GM23248 (cell line): ENCODE measurements at regions not wholly inside any gene's neighbourhood (a gene's known extent, or its start where the extent isn't known, plus 50 kb on each side); places are given as distances from the start of the nearest gene placed in this dataset.

ENCODE experiments used
- DNase-seq: peaks from one replicate; pipeline ENCODE4 v3.0.0-alpha.2; 2015
- H2AFZ ChIP-seq: fragments of 200-600 bp; sonication (generic); 2 replicates; pipeline ENCODE4 v1.6.1; 2016; ENCODE audit warnings: antibody characterized with exemption
- H3F3A ChIP-seq: fragments of 200-600 bp; sonication (generic); 2 replicates; pipeline ENCODE4 v1.6.1; 2016; ENCODE audit warnings: mild to moderate bottlenecking, antibody characterized with exemption, mixed run types; ENCODE audit not compliant: insufficient read depth
- H3K27ac ChIP-seq: fragments of 200-600 bp; sonication (generic); 2 replicates; pipeline ENCODE4 v1.5.1; 2016; ENCODE audit warnings: mild to moderate bottlenecking
- H3K27me3 ChIP-seq: fragments of 200-600 bp; sonication (generic); replicated peaks from 2 replicates; pipeline ENCODE4 v1.6.1; 2016; ENCODE audit warnings: mild to moderate bottlenecking; ENCODE audit not compliant: insufficient read depth
- H3K36me3 ChIP-seq: fragments of 200-600 bp; sonication (generic); 2 replicates; pipeline ENCODE4 v1.6.1; 2016; ENCODE audit warnings: low read depth, mild to moderate bottlenecking
- H3K4me1 ChIP-seq: fragments of 200-600 bp; sonication (generic); 2 replicates; pipeline ENCODE4 v1.6.1; 2016; ENCODE audit warnings: mild to moderate bottlenecking; ENCODE audit not compliant: insufficient read depth
- H3K4me2 ChIP-seq: fragments of 200-600 bp; sonication (generic); one replicate; pipeline ENCODE4 v1.6.1; 2016; ENCODE audit warnings: mild to moderate bottlenecking; ENCODE audit not compliant: unreplicated experiment
- H3K4me3 ChIP-seq: fragments of 200-600 bp; sonication (generic); 2 replicates; pipeline ENCODE4 v1.5.1; 2016; ENCODE audit warnings: mild to moderate bottlenecking
- H3K79me2 ChIP-seq: fragments of 200-600 bp; sonication (generic); 2 replicates; pipeline ENCODE4 v1.6.1; 2016; ENCODE audit warnings: mild to moderate bottlenecking; ENCODE audit not compliant: insufficient read depth
- H3K9ac ChIP-seq: fragments of 200-600 bp; sonication (generic); 2 replicates; pipeline ENCODE4 v1.6.1; 2016; ENCODE audit warnings: mild to moderate bottlenecking
- H3K9me2 ChIP-seq: fragments of 200-600 bp; sonication (generic); 2 replicates; pipeline ENCODE4 v1.6.1; 2016; ENCODE audit warnings: mixed run types, mild to moderate bottlenecking, moderate library complexity; ENCODE audit not compliant: insufficient read depth
- H3K9me3 ChIP-seq: fragments of 200-600 bp; sonication (generic); one replicate; pipeline ENCODE4 v1.6.1; 2017; ENCODE audit warnings: low read depth
- H4K20me1 ChIP-seq: fragments of 200-600 bp; sonication (generic); 2 replicates; pipeline ENCODE4 v1.6.0; 2016; ENCODE audit not compliant: insufficient read depth
- EZH2 ChIP-seq: fragments of 200-600 bp; sonication (generic); IDR thresholded peaks from 2 replicates; pipeline ENCODE4 v1.6.1; 2018; ENCODE audit warnings: antibody characterized with exemption, mild to moderate bottlenecking; ENCODE audit not compliant: insufficient read depth, poor library complexity, severe bottlenecking
- EZH2phosphoT487 ChIP-seq: fragments of 200-600 bp; sonication (generic); IDR thresholded peaks from 2 replicates; pipeline ENCODE4 v1.6.1; 2018; ENCODE audit warnings: antibody characterized with exemption, moderate library complexity, mild to moderate bottlenecking, low read depth; ENCODE audit not compliant: insufficient read depth
- WGBS, 2 experiments: methylation state at CpG; one replicate each; pipeline ENCODE4 v1.1.6; 2015 to 2017; ENCODE audit warnings: low lambda C conversion rate in 2 of 2, low coverage in 1 of 2; ENCODE audit errors: missing lambda C conversion rate in 2 of 2; 5-methylcytosine and 5-hydroxymethylcytosine counted together
- in situ Hi-C: fragments of 300-500 bp; cut with MboI; formaldehyde crosslinking; loops from 2 replicates; pipeline ENCODE4 v1.15.0; 2020

DNA sequence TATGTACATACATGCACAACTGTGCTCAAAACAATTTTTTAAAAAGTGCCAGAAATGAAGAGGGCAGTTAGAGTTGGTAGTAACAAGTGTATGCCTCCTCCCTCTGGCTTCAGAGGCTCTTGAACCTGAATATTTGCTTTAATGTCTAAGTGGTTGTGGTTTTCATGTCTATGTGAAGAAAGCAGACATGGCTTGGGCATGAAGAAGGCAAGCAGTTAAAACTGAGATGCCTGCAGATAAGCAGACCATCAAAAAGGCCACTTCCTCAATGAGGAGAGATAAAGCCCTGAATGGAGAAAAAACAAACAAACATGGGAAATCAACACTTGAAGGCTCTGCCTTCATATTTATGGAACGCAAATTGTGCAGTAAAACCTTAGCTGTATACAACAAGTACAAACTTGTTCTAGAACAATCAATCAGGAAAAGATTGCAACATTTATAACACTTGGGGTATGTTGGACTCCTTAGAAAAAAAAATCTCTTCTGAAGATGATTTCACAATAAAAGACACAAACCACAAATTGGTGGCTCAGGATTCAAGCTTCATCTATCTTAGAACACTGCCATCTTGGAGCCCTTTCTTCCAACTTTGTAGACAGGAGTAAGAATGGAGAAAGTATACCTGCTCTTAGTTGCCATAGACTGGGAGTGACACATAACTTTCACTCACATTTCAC lies 52.7 kb upstream of the PLA2G4A start:
- Histone ChIP-seq H3K4me1 (no peaks in the 10 kb centered on the region), H3K9me3 (no peaks in the 10 kb centered on the region), H4K20me1 (no peaks in the 10 kb centered on the region), H3K27ac (no peak overlapping the region), H3K9ac (no peak overlapping the region), H3F3A (no peaks in the 10 kb centered on the region), H3K27me3 (no peaks in the 10 kb centered on the region), H3K4me2 (no peak overlapping the region), H3K36me3 (no peaks in the 10 kb centered on the region), H3K79me2 (no peaks in the 10 kb centered on the region), H3K4me3 (no peak overlapping the region), H3K9me2 (no peaks in the 10 kb centered on the region), H2AFZ (no peak overlapping the region)
- TF ChIP-seq EZH2phosphoT487 (no peak), EZH2 (no peak)
- no peak for DNase-seq
- WGBS, 2 experiments = 34 to 48% methylated on average over 1 of the region's 1 CpG
- in situ Hi-C loops = no loop called here

DNA sequence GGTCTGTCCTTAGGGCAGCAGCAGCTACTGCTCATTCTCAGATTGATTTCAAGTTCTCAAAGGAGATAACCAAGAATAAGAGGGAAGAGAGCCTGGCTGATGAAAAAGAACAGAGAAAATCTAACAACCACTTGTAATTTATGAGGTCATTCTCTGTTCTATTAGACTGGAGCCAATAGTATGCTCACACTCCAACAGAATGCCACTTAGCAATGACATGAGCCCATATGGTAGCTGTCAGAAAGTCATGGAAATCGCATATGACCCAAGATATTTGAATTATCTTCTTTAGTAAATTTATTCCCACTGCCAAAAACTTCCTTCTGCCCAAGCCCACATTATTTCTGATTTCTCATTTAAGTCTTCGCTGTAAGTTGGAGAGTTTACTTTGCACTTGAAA lies 53.7 kb upstream of the PLA2G4A start:
- H3K36me3 ChIP-seq = no peaks in the 10 kb centered on the region
- H3K27me3 ChIP-seq = no peaks in the 10 kb centered on the region
- no peak overlapping the region for H3K4me2 ChIP-seq
- no peaks in the 10 kb centered on the region for H3K9me3 ChIP-seq
- no peak for DNase-seq
- in situ Hi-C loops = no loop called here
- no peaks in the 10 kb centered on the region for H3K9me2 ChIP-seq
- no peaks in the 10 kb centered on the region for H3K4me1 ChIP-seq
- no peaks in the 10 kb centered on the region for H4K20me1 ChIP-seq
- H3K9ac ChIP-seq = no peak overlapping the region
- no peak overlapping the region for H3K27ac ChIP-seq
- H3F3A ChIP-seq = no peaks in the 10 kb centered on the region
- no peak overlapping the region for H3K4me3 ChIP-seq
- TF ChIP-seq EZH2phosphoT487 (no peak), EZH2 (no peak)
- WGBS, 2 experiments = 47 to 56% methylated on average over 2 of the region's 2 CpGs
- H3K79me2 ChIP-seq = no peaks in the 10 kb centered on the region
- H2AFZ ChIP-seq = no peak overlapping the region

DNA sequence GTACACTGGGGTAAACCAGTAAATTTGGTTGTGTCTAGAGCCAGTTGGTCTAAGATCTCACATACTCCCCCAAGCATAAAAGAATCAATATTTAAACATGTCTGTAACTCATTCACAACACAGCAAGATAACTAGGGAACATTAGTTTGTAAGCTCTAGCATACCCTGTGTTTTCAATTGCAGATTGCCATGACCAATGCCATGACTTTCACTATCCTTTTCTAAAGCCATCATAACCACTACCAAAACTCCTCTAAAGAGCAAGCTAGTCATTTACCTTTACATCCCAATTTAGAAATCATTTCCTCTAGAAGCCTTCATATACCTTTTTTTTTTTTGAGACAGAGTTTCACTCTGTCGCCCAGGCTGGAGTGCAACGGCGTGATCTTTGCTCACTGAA lies 56.5 kb upstream of the PLA2G4A start:
- peaks cover 8% of the 10 kb centered on the region; the same call in 1 of the 2 replicates for H3K27me3 ChIP-seq
- in situ Hi-C loops = no loop called here
- H3K9me2 ChIP-seq = no peaks in the 10 kb centered on the region; the same call in 1 of the 2 replicates
- H4K20me1 ChIP-seq = no peaks in the 10 kb centered on the region
- WGBS, 2 experiments = 93 to 97% methylated on average over 3 of the region's 3 CpGs
- H3F3A ChIP-seq = no peaks in the 10 kb centered on the region
- H3K4me2 ChIP-seq = no peak overlapping the region
- TF ChIP-seq EZH2 (no peak), EZH2phosphoT487 (no peak)
- no peaks in the 10 kb centered on the region for H3K79me2 ChIP-seq
- no peak overlapping the region for H3K9ac ChIP-seq
- H3K36me3 ChIP-seq = no peaks in the 10 kb centered on the region
- no peaks in the 10 kb centered on the region for H3K9me3 ChIP-seq
- H3K4me1 ChIP-seq = no peaks in the 10 kb centered on the region
- no peak overlapping the region for H2AFZ ChIP-seq
- no peak overlapping the region for H3K4me3 ChIP-seq
- no peak overlapping the region for H3K27ac ChIP-seq
- DNase-seq = no peak

DNA sequence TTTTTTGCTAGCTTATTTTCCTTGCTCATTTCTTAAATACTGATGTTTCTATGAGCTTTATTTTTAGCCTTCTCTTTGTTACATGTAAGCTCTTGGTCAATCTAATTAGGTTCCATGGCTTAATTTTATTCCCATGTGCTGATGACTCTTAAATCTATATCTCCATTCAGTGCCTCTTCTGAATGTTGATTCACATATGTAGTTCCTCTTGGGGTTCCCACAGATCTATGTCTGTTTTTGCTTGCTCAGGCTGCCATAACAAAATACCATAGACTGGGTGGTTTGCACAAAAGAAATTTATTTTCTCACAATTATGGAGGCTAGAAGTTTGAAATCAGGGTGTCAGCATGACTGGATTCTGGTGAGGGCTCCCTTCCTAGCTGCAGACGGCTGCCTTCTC lies 58.3 kb upstream of the PLA2G4A start:
- Histone ChIP-seq H3K9ac (no peak overlapping the region), H4K20me1 (no peaks in the 10 kb centered on the region), H3K9me2 (no peaks in the 10 kb centered on the region; the same call in 1 of the 2 replicates), H3K79me2 (no peaks in the 10 kb centered on the region), H3K27ac (no peak overlapping the region), H3K4me2 (no peak overlapping the region), H3K36me3 (no peaks in the 10 kb centered on the region), H3F3A (no peaks in the 10 kb centered on the region), H3K4me1 (no peaks in the 10 kb centered on the region), H3K27me3 (peaks cover 8% of the 10 kb centered on the region; the same call in 1 of the 2 replicates), H3K4me3 (no peak overlapping the region), H2AFZ (no peak overlapping the region), H3K9me3 (no peaks in the 10 kb centered on the region)
- TF ChIP-seq EZH2 (no peak), EZH2phosphoT487 (no peak)
- WGBS, 2 experiments = 81 to 93% methylated on average over 1 of the region's 1 CpG
- no peak for DNase-seq
- in situ Hi-C loops = no loop called here
